Epithelial cell of proximal tubule (primary cell): ENCODE measurements at regions not wholly inside any gene's neighbourhood (a gene's known extent, or its start where the extent isn't known, plus 50 kb on each side); places are given as distances from the start of the nearest gene placed in this dataset.

Source experiments
- DNase-seq: peaks from one replicate; pipeline ENCODE4 v3.0.0-alpha.2; 2011; ENCODE audit warnings: low read depth
- H3K4me3 ChIP-seq: 2 replicates; pipeline ENCODE4 v1.5.1; 2011; ENCODE audit warnings: low read depth, mild to moderate bottlenecking, low read length
- CTCF ChIP-seq: conservative IDR thresholded peaks from 2 replicates; pipeline ENCODE4 v1.5.1; 2012; ENCODE audit warnings: low read depth, mild to moderate bottlenecking, low read length

- no peak for TF ChIP-seq CTCF
- no peak for DNase-seq
- no peak overlapping the region for H3K4me3 ChIP-seq
These were observed 105.2 kb upstream of the SOX1 start for GRCh38 chr13:111961651-111962192.

- DNase-seq, result no peak
- no peak for TF ChIP-seq CTCF
- no peak overlapping the region for H3K4me3 ChIP-seq
These were observed 104.5 kb upstream of the SOX1 start for GRCh38 chr13:111962431-111962891.

GRCh38 chr13:111963031-111963430 is 103.9 kb upstream of the SOX1 start:
- no peak for DNase-seq
- no peak overlapping the region for H3K4me3 ChIP-seq
- no peak for TF ChIP-seq CTCF

GRCh38 chr13:111964411-111965035 is 102.4 kb upstream of the SOX1 start:
- no peak for DNase-seq
- TF ChIP-seq CTCF, result no peak
- no peak overlapping the region for H3K4me3 ChIP-seq

GRCh38 chr13:111965466-111966214 is 101.3 kb upstream of the SOX1 start:
- DNase-seq, result no peak
- TF ChIP-seq CTCF, result no peak
- H3K4me3 ChIP-seq, result no peak overlapping the region

GRCh38 chr13:111966933-111967332 is 100.0 kb upstream of the SOX1 start:
- H3K4me3 ChIP-seq, result no peak overlapping the region
- no peak for DNase-seq
- no peak for TF ChIP-seq CTCF
